SH-SY5Y (cell line): ENCODE measurements at regions not wholly inside any gene's neighbourhood (a gene's known extent, or its start where the extent isn't known, plus 50 kb on each side); places are given as distances from the start of the nearest gene placed in this dataset.

Source experiments
- GATA2 ChIP-seq: IDR thresholded peaks from 2 replicates; pipeline ENCODE4 v1.6.1; 2011; ENCODE audit warnings: mild to moderate bottlenecking, low read depth, low read length
- GATA3 ChIP-seq: IDR thresholded peaks from 2 replicates; pipeline ENCODE4 v1.6.1; 2011; ENCODE audit warnings: low read depth, mild to moderate bottlenecking, low read length, moderate library complexity

- TF ChIP-seq GATA2 (no peak), GATA3 (no peak)
These were observed 1204.2 kb downstream of the ROBO2 start for GRCh38 chr3:78244136-78244535.
